ENCODE measurements at regions not wholly inside any gene's neighbourhood (a gene's known extent, or its start where the extent isn't known, plus 50 kb on each side); places are given as distances from the start of the nearest gene placed in this dataset.

- Mint-ChIP-seq H3K4me3 (no peak overlapping the region), H3K27ac (no peak overlapping the region), H3K27me3 (no peaks in the 10 kb centered on the region), H3K4me1 (ENCODE audit: low read depth) (no peaks in the 10 kb centered on the region), H3K36me3 (ENCODE audit: low read depth) (no peaks in the 10 kb centered on the region), H3K9me3 (no peaks in the 10 kb centered on the region)
- intact Hi-C loops (cut with micrococcal nuclease), result no loop called here
Measured at GRCh38 chr2:16279641-16280040, 339.3 kb downstream of the MYCN start.

GRCh38 chr2:16279201-16279570, 338.8 kb downstream of the MYCN start:
- intact Hi-C loops (cut with micrococcal nuclease), result no loop called here
- H3K27ac Mint-ChIP-seq, result no peak overlapping the region
- H3K36me3 Mint-ChIP-seq (ENCODE audit: low read depth), result no peaks in the 10 kb centered on the region
- no peak overlapping the region for H3K4me3 Mint-ChIP-seq
- H3K27me3 Mint-ChIP-seq, result no peaks in the 10 kb centered on the region
- H3K9me3 Mint-ChIP-seq, result no peaks in the 10 kb centered on the region
- no peaks in the 10 kb centered on the region for H3K4me1 Mint-ChIP-seq (ENCODE audit: low read depth)

GRCh38 chr2:16278421-16279200, 338.3 kb downstream of the MYCN start:
- intact Hi-C loops (cut with micrococcal nuclease), result no loop called here
- Mint-ChIP-seq H3K27ac (no peak overlapping the region), H3K9me3 (no peaks in the 10 kb centered on the region), H3K4me1 (ENCODE audit: low read depth) (no peaks in the 10 kb centered on the region), H3K36me3 (ENCODE audit: low read depth) (no peaks in the 10 kb centered on the region), H3K27me3 (no peaks in the 10 kb centered on the region), H3K4me3 (no peak overlapping the region)

GRCh38 chr2:16277117-16277516, 336.8 kb downstream of the MYCN start:
- intact Hi-C loops (cut with micrococcal nuclease), result no loop called here
- Mint-ChIP-seq H3K27me3 (no peaks in the 10 kb centered on the region), H3K36me3 (ENCODE audit: low read depth) (no peaks in the 10 kb centered on the region), H3K4me3 (no peak overlapping the region), H3K9me3 (no peaks in the 10 kb centered on the region), H3K4me1 (ENCODE audit: low read depth) (no peaks in the 10 kb centered on the region), H3K27ac (no peak overlapping the region)

- intact Hi-C loops (cut with micrococcal nuclease), result no loop called here
- no peak overlapping the region for H3K4me3 Mint-ChIP-seq
- no peaks in the 10 kb centered on the region for H3K9me3 Mint-ChIP-seq
- H3K27me3 Mint-ChIP-seq, result no peaks in the 10 kb centered on the region
- H3K4me1 Mint-ChIP-seq (ENCODE audit: low read depth), result no peaks in the 10 kb centered on the region
- no peak overlapping the region for H3K27ac Mint-ChIP-seq
- H3K36me3 Mint-ChIP-seq (ENCODE audit: low read depth), result no peaks in the 10 kb centered on the region
Measured at GRCh38 chr2:16275661-16276060, 335.3 kb downstream of the MYCN start.

- no peaks in the 10 kb centered on the region for H3K27me3 Mint-ChIP-seq
- intact Hi-C loops (cut with micrococcal nuclease), result no loop called here
- H3K27ac Mint-ChIP-seq, result no peak overlapping the region
- no peaks in the 10 kb centered on the region for H3K36me3 Mint-ChIP-seq (ENCODE audit: low read depth)
- H3K9me3 Mint-ChIP-seq, result no peaks in the 10 kb centered on the region
- no peaks in the 10 kb centered on the region for H3K4me1 Mint-ChIP-seq (ENCODE audit: low read depth)
- no peak overlapping the region for H3K4me3 Mint-ChIP-seq
Measured at GRCh38 chr2:16275131-16275530, 334.8 kb downstream of the MYCN start.

GRCh38 chr2:16273111-16273510, 332.8 kb downstream of the MYCN start:
- Mint-ChIP-seq H3K4me1 (ENCODE audit: low read depth) (no peaks in the 10 kb centered on the region), H3K9me3 (no peaks in the 10 kb centered on the region), H3K36me3 (ENCODE audit: low read depth) (no peaks in the 10 kb centered on the region), H3K4me3 (no peak overlapping the region), H3K27me3 (no peaks in the 10 kb centered on the region), H3K27ac (no peak overlapping the region)
- intact Hi-C loops (cut with micrococcal nuclease), result no loop called here

GRCh38 chr2:16272038-16272788, 331.9 kb downstream of the MYCN start:
- no peaks in the 10 kb centered on the region for H3K27me3 Mint-ChIP-seq
- intact Hi-C loops (cut with micrococcal nuclease), result no loop called here

GRCh38 chr2:16271231-16271896, 331.0 kb downstream of the MYCN start:
- H3K27me3 Mint-ChIP-seq, result no peaks in the 10 kb centered on the region
- H3K27ac Mint-ChIP-seq, result no peak overlapping the region
- H3K9me3 Mint-ChIP-seq, result no peaks in the 10 kb centered on the region
- intact Hi-C loops (cut with micrococcal nuclease), result no loop called here
- H3K4me1 Mint-ChIP-seq (ENCODE audit: low read depth), result no peaks in the 10 kb centered on the region
- H3K36me3 Mint-ChIP-seq (ENCODE audit: low read depth), result no peaks in the 10 kb centered on the region
- no peak overlapping the region for H3K4me3 Mint-ChIP-seq

More at GRCh38 chr2:16272038-16272788, 331.9 kb downstream of the MYCN start:
- H3K36me3 Mint-ChIP-seq (ENCODE audit: low read depth), result no peaks in the 10 kb centered on the region
- H3K4me1 Mint-ChIP-seq (ENCODE audit: low read depth), result no peaks in the 10 kb centered on the region
- no peak overlapping the region for H3K4me3 Mint-ChIP-seq
- no peak overlapping the region for H3K27ac Mint-ChIP-seq
- H3K9me3 Mint-ChIP-seq, result no peaks in the 10 kb centered on the region

GRCh38 chr2:16270441-16270840, 330.1 kb downstream of the MYCN start:
- intact Hi-C loops (cut with micrococcal nuclease), result no loop called here
- H3K4me3 Mint-ChIP-seq, result no peak overlapping the region
- H3K27ac Mint-ChIP-seq, result no peak overlapping the region
- H3K9me3 Mint-ChIP-seq, result no peaks in the 10 kb centered on the region
- H3K4me1 Mint-ChIP-seq (ENCODE audit: low read depth), result no peaks in the 10 kb centered on the region
- H3K27me3 Mint-ChIP-seq, result no peaks in the 10 kb centered on the region
- no peaks in the 10 kb centered on the region for H3K36me3 Mint-ChIP-seq (ENCODE audit: low read depth)

- H3K27ac Mint-ChIP-seq, result no peak overlapping the region
- H3K36me3 Mint-ChIP-seq (ENCODE audit: low read depth), result no peaks in the 10 kb centered on the region
- no peaks in the 10 kb centered on the region for H3K4me1 Mint-ChIP-seq (ENCODE audit: low read depth)
- intact Hi-C loops (cut with micrococcal nuclease), result no loop called here
- no peaks in the 10 kb centered on the region for H3K27me3 Mint-ChIP-seq
- H3K4me3 Mint-ChIP-seq, result no peak overlapping the region
- H3K9me3 Mint-ChIP-seq, result no peaks in the 10 kb centered on the region
Measured at GRCh38 chr2:16268301-16269000, 328.1 kb downstream of the MYCN start.

- no peak overlapping the region for H3K27ac Mint-ChIP-seq
- H3K4me3 Mint-ChIP-seq, result no peak overlapping the region
- no peaks in the 10 kb centered on the region for H3K36me3 Mint-ChIP-seq (ENCODE audit: low read depth)
- no peaks in the 10 kb centered on the region for H3K4me1 Mint-ChIP-seq (ENCODE audit: low read depth)
- no peaks in the 10 kb centered on the region for H3K9me3 Mint-ChIP-seq
- no peaks in the 10 kb centered on the region for H3K27me3 Mint-ChIP-seq
- intact Hi-C loops (cut with micrococcal nuclease), result no loop called here
Measured at GRCh38 chr2:16266571-16266970, 326.2 kb downstream of the MYCN start.

GRCh38 chr2:16264931-16265540, 324.7 kb downstream of the MYCN start:
- Mint-ChIP-seq H3K4me1 (ENCODE audit: low read depth) (no peaks in the 10 kb centered on the region), H3K36me3 (ENCODE audit: low read depth) (no peaks in the 10 kb centered on the region), H3K27me3 (no peaks in the 10 kb centered on the region), H3K27ac (no peak overlapping the region), H3K4me3 (no peak overlapping the region), H3K9me3 (no peaks in the 10 kb centered on the region)
- intact Hi-C loops (cut with micrococcal nuclease), result no loop called here
